WTC11 (cell line): ENCODE measurements at regions not wholly inside any gene's neighbourhood (a gene's known extent, or its start where the extent isn't known, plus 50 kb on each side); places are given as distances from the start of the nearest gene placed in this dataset.

Experiments used
- CTCF ChIP-seq: fragments of 200-600 bp; IDR thresholded peaks from 2 replicates; pipeline ENCODE4 v1.8.0; 2022; ENCODE audit warnings: antibody characterized with exemption
- JUN ChIP-seq: sonication (generic); formaldehyde crosslinking; IDR thresholded peaks from 2 replicates; pipeline ENCODE4 v1.8.0; 2023; ENCODE audit warnings: mild to moderate bottlenecking, missing genetic modification reagents
- STAT6 ChIP-seq: sonication (generic); formaldehyde crosslinking; conservative IDR thresholded peaks from 2 replicates; pipeline ENCODE4 v1.8.1; 2023; ENCODE audit warnings: mild to moderate bottlenecking, low read depth, missing genetic modification reagents, moderate library complexity
- TF ChIP-seq, protein P1 (sequence below): sonication (generic); formaldehyde crosslinking; IDR thresholded peaks from 2 replicates; pipeline ENCODE4 v1.8.1; 2022; ENCODE audit warnings: low read depth, missing genetic modification reagents, borderline replicate concordance
- TF ChIP-seq, protein P2 (sequence below): sonication (generic); formaldehyde crosslinking; IDR thresholded peaks from 2 replicates; pipeline ENCODE4 v1.8.1; 2023; ENCODE audit warnings: mild to moderate bottlenecking, missing genetic modification reagents, moderate library complexity

DNA sequence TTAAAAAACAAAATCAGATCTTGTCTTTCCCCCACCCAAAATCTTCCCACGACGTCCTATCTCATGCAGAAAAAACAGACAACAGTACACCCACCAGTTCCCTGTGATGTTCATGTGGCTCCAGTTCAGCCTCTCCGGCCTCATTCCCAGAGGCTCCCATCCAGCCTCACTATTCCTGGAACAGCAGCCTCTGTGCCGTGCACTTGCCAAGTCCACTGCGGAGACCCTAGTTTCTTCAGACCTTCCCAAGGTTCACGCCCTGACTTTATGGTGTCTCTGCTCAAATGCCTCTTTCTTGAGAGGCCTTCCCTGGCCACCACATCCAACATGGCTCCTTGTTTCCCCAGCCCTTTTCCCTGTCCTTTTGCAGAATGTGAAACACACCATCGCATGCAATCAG, 106.3 kb upstream of the BACE2 start:
- TF ChIP-seq CTCF (no peak), JUN (no peak), STAT6 (CRISPR knock-in tag) (no peak)
- TF ChIP-seq, protein P1, sequence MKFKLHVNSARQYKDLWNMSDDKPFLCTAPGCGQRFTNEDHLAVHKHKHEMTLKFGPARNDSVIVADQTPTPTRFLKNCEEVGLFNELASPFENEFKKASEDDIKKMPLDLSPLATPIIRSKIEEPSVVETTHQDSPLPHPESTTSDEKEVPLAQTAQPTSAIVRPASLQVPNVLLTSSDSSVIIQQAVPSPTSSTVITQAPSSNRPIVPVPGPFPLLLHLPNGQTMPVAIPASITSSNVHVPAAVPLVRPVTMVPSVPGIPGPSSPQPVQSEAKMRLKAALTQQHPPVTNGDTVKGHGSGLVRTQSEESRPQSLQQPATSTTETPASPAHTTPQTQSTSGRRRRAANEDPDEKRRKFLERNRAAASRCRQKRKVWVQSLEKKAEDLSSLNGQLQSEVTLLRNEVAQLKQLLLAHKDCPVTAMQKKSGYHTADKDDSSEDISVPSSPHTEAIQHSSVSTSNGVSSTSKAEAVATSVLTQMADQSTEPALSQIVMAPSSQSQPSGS: no peak
- TF ChIP-seq, protein P2, sequence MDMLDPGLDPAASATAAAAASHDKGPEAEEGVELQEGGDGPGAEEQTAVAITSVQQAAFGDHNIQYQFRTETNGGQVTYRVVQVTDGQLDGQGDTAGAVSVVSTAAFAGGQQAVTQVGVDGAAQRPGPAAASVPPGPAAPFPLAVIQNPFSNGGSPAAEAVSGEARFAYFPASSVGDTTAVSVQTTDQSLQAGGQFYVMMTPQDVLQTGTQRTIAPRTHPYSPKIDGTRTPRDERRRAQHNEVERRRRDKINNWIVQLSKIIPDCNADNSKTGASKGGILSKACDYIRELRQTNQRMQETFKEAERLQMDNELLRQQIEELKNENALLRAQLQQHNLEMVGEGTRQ: no peak
